ENCODE measurements at regions not wholly inside any gene's neighbourhood (a gene's known extent, or its start where the extent isn't known, plus 50 kb on each side); places are given as distances from the start of the nearest gene placed in this dataset.

DNA sequence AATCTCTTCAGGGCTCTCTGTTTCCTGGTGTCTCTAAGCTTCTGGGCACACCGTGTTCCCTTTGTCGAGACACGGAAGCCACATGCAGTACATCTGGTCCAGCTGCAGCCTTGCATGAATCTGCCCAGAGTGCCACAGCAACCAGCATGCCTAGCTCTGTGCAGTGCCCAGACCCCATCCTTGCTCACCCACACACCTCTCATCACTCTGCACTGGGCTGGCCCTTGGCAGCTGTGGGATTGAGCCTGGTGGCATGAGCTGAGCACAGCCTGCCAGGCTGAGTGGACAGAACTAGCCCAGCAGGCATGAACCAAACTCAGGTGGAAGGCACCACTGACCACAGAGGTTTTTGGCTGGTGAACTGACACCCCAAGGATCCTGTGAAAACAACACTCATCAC lies 279.9 kb downstream of the ATXN7L3B start:
- intact Hi-C loops (cut with DNase I; ENCODE audit: low total_unique reads): no loop called here
- in situ Hi-C loops (cut with MboI; ENCODE audit: low sequenced_read_pairs in 4 of 4): no loop called here
- H3K27me3 ChIP-seq: no peaks in the 10 kb centered on the region
- no peaks in the 10 kb centered on the region for H3K9me3 ChIP-seq
- ATAC-seq: no peak
- H3K4me1 ChIP-seq: no peaks in the 10 kb centered on the region
- H3K4me3 ChIP-seq: no peak overlapping the region
- TF ChIP-seq, protein P1, sequence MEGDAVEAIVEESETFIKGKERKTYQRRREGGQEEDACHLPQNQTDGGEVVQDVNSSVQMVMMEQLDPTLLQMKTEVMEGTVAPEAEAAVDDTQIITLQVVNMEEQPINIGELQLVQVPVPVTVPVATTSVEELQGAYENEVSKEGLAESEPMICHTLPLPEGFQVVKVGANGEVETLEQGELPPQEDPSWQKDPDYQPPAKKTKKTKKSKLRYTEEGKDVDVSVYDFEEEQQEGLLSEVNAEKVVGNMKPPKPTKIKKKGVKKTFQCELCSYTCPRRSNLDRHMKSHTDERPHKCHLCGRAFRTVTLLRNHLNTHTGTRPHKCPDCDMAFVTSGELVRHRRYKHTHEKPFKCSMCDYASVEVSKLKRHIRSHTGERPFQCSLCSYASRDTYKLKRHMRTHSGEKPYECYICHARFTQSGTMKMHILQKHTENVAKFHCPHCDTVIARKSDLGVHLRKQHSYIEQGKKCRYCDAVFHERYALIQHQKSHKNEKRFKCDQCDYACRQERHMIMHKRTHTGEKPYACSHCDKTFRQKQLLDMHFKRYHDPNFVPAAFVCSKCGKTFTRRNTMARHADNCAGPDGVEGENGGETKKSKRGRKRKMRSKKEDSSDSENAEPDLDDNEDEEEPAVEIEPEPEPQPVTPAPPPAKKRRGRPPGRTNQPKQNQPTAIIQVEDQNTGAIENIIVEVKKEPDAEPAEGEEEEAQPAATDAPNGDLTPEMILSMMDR (IDR thresholded peaks at IDR 0.05 in 4 of 5, conservative IDR thresholded peaks at IDR 0.05 in 1 of 5): no peak
- TF ChIP-seq POLR2A (IDR thresholded peaks at IDR 0.05): no peak
- H3K36me3 ChIP-seq: no peaks in the 10 kb centered on the region
- DNase-seq: no peak
- no peak overlapping the region for H3K27ac ChIP-seq

DNA sequence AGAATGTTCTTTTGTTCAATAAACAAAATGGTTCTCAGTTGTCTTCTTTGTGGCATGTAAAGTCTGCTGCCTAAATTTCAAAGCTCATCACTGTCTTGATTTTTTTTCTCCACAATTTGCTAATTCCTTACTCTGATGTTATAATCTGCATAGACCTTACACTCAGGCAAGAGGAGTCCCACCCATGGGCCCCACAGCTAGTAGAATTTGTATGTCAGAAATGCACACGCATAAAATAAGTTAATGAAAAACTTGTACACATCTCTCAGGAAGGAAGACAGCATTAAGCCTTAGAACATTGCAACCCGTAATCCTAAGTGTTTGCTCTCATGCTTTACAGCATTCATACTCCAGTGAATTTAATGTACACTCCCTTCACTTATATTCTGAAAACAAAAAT lies 280.8 kb downstream of the ATXN7L3B start:
- H3K4me1 ChIP-seq: no peaks in the 10 kb centered on the region
- ATAC-seq (no peak), DNase-seq (no peak)
- no peaks in the 10 kb centered on the region for H3K9me3 ChIP-seq
- intact Hi-C loops (cut with DNase I; ENCODE audit: low total_unique reads) (no loop called here), in situ Hi-C loops (cut with MboI; ENCODE audit: low sequenced_read_pairs in 4 of 4) (no loop called here)
- no peak overlapping the region for H3K4me3 ChIP-seq
- H3K36me3 ChIP-seq: no peaks in the 10 kb centered on the region
- no peak overlapping the region for H3K27ac ChIP-seq
- H3K27me3 ChIP-seq: no peaks in the 10 kb centered on the region
- TF ChIP-seq, protein P1 (IDR thresholded peaks at IDR 0.05 in 4 of 5, conservative IDR thresholded peaks at IDR 0.05 in 1 of 5): no peak

DNA sequence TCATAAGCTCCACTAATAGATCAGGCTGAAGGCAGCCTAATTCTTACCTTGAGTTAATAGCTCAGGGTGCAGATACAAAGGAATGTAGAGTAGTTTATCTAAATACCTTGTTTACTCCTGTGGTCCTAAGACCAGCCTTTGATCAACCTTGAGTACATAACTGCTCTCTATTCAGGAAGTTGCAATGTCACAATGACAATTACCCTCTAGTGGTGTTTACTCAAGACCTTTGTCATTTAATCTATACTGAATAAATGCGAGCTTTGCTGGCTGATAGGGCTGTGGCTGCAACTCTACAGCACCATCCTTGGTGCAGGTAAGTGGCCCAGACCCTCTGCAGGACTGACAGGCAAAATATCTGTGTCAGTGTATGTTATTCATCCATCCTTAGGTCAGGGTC lies 282.7 kb downstream of the ATXN7L3B start:
- Histone ChIP-seq H3K27ac (no peak overlapping the region), H3K36me3 (no peaks in the 10 kb centered on the region), H3K9me3 (no peaks in the 10 kb centered on the region), H3K4me3 (no peak overlapping the region), H3K4me1 (no peaks in the 10 kb centered on the region), H3K27me3 (no peaks in the 10 kb centered on the region)
- no peak for ATAC-seq
- TF ChIP-seq, protein P1 (IDR thresholded peaks at IDR 0.05 in 4 of 5, conservative IDR thresholded peaks at IDR 0.05 in 1 of 5): no peak
- no peak for TF ChIP-seq POLR2A (IDR thresholded peaks at IDR 0.05)
- intact Hi-C loops (cut with DNase I; ENCODE audit: low total_unique reads): no loop called here
- in situ Hi-C loops (cut with MboI; ENCODE audit: low sequenced_read_pairs in 4 of 4): no loop called here
- no peak for DNase-seq

DNA sequence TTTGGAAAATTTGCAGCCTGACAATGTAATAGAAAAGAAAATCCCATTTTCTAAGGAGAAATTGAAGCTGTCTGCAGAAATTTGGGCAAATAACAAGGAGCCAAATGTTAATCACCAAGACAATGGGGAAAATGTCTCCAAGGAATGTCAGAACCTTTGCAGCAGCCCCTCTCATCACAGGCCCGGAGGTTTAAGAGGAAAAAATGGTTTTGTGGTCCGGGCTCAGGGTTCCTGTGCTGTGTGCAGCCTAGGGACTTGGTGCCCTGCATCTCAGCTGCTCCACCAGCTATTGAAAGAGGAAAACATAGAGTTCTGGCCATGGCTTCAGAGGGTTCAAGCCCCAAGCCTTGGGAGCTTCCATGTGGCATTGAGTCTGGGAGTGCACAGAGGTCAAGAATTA lies 298.9 kb downstream of the ATXN7L3B start:
- in situ Hi-C loops (cut with MboI; ENCODE audit: low sequenced_read_pairs in 4 of 4): no loop called here

DNA sequence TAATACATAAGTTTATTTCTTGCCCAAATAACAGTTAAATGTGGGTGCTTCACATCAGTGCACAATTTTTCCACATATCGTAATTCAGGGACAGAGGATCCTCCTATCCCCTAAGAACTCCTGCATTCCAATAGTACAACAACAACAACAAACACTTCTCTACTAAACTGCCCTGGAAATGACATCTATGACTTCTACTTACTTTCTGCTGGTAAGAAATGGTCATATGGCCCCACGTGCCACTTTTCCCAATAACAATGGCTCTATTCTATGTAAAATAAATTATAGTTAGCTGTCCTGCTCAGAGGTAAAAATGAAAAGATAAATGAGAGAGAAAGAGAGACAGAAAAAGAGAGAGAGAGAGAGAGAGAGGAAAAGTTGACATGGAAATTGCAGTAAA lies 308.5 kb downstream of the ATXN7L3B start:
- H3K36me3 ChIP-seq: no peaks in the 10 kb centered on the region
- no peaks in the 10 kb centered on the region for H3K4me1 ChIP-seq
- no peaks in the 10 kb centered on the region for H3K9me3 ChIP-seq
- TF ChIP-seq, protein P1 (IDR thresholded peaks at IDR 0.05 in 4 of 5, conservative IDR thresholded peaks at IDR 0.05 in 1 of 5): no peak
- TF ChIP-seq POLR2A (IDR thresholded peaks at IDR 0.05): no peak
- intact Hi-C loops (cut with DNase I; ENCODE audit: low total_unique reads): no loop called here
- H3K4me3 ChIP-seq: no peak overlapping the region
- H3K27ac ChIP-seq: no peak overlapping the region
- DNase-seq (no peak), ATAC-seq (no peak)
- in situ Hi-C loops (cut with MboI; ENCODE audit: low sequenced_read_pairs in 4 of 4): no loop called here
- H3K27me3 ChIP-seq: no peaks in the 10 kb centered on the region

More for the DNA sequence above, 298.9 kb downstream of the ATXN7L3B start:
- Histone ChIP-seq H3K9me3 (no peaks in the 10 kb centered on the region), H3K36me3 (no peaks in the 10 kb centered on the region), H3K4me1 (no peaks in the 10 kb centered on the region), H3K4me3 (no peak overlapping the region), H3K27me3 (no peaks in the 10 kb centered on the region), H3K27ac (no peak overlapping the region)
- ATAC-seq (no peak), DNase-seq (no peak)
- intact Hi-C loops (cut with DNase I; ENCODE audit: low total_unique reads): no loop called here
- TF ChIP-seq, protein P1 (IDR thresholded peaks at IDR 0.05 in 4 of 5, conservative IDR thresholded peaks at IDR 0.05 in 1 of 5): no peak
- TF ChIP-seq POLR2A (IDR thresholded peaks at IDR 0.05): no peak

Measured in gastrocnemius medialis (tissue), 4 donors.